Prostate gland (tissue), 2 donors: ENCODE measurements at regions not wholly inside any gene's neighbourhood (a gene's known extent, or its start where the extent isn't known, plus 50 kb on each side); places are given as distances from the start of the nearest gene placed in this dataset.

Experiments used
- POLR2A ChIP-seq: fragments of 450-650 bp; IDR thresholded peaks from one replicate; pipeline ENCODE4 v1.6.1; 2016; ENCODE audit warnings: antibody characterized with exemption, mild to moderate bottlenecking
- POLR2AphosphoS5 ChIP-seq: sonication (generic); formaldehyde crosslinking; IDR thresholded peaks from one replicate; pipeline ENCODE4 v1.6.1; 2017; ENCODE audit warnings: antibody characterized with exemption
- TF ChIP-seq, protein P1 (sequence below), 4 experiments: fragments of 200-600 bp in 2 of 4; fragments of 450-650 bp in 2 of 4; sonication (generic) in 2 of 4; IDR thresholded peaks; 1 replicate in 3 of 4; 2 replicates in 1 of 4; pipeline ENCODE4 v1.5.1; 2016 to 2019; ENCODE audit warnings: antibody characterized with exemption in 4 of 4, mild to moderate bottlenecking in 2 of 4, moderate library complexity in 2 of 4

DNA sequence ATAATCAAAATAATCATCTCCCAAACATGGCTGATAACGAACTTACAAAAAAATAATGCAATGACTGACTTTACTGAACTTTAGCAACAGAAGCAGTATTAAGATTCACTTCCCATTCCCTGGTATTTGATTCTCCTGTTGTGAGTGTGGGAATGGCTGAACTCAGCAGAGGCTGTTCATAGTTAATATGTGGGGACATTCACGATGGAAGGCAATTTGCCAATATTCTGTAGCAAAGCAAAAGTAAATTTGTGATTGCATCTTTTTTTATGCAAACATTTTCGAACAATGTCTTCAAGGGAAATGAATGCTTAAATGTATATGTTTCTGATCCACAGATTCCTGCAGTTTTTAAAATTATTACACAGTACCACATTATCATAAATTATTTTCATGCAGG, 431.7 kb upstream of the KLF6 start:
- TF ChIP-seq, protein P1, sequence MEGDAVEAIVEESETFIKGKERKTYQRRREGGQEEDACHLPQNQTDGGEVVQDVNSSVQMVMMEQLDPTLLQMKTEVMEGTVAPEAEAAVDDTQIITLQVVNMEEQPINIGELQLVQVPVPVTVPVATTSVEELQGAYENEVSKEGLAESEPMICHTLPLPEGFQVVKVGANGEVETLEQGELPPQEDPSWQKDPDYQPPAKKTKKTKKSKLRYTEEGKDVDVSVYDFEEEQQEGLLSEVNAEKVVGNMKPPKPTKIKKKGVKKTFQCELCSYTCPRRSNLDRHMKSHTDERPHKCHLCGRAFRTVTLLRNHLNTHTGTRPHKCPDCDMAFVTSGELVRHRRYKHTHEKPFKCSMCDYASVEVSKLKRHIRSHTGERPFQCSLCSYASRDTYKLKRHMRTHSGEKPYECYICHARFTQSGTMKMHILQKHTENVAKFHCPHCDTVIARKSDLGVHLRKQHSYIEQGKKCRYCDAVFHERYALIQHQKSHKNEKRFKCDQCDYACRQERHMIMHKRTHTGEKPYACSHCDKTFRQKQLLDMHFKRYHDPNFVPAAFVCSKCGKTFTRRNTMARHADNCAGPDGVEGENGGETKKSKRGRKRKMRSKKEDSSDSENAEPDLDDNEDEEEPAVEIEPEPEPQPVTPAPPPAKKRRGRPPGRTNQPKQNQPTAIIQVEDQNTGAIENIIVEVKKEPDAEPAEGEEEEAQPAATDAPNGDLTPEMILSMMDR (IDR thresholded peaks at IDR 0.05) = no peak
- TF ChIP-seq POLR2A = no peak
- TF ChIP-seq POLR2AphosphoS5 = no peak
